Heart right ventricle (tissue), 16 donors: ENCODE measurements at regions not wholly inside any gene's neighbourhood (a gene's known extent, or its start where the extent isn't known, plus 50 kb on each side); places are given as distances from the start of the nearest gene placed in this dataset.

ENCODE experiments used
- ATAC-seq, 8 donors: fragments of 200-7000 bp; cut with Tn5 transposase; one replicate each; pipeline ENCODE4 v1.9.1; 2020; ENCODE audit warnings: mild to moderate bottlenecking in 8 of 8, moderate library complexity in 8 of 8, moderate number of reproducible peaks in 1 of 8
- DNase-seq, 2 donors: peaks; one replicate each; pipeline ENCODE4 v3.0.0-alpha.2; 2020
- H3K27ac ChIP-seq, 10 donors: fragments of 200-600 bp; sonication (generic) in 2 of 10; one replicate each; pipeline versions ENCODE4 v1.5.0 to v1.8.0; 2020 to 2022; ENCODE audit warnings: mild to moderate bottlenecking in 3 of 10
- H3K27me3 ChIP-seq, 7 donors: fragments of 200-600 bp; one replicate each; pipeline ENCODE4 v1.8.0; 2021 to 2022; ENCODE audit warnings: mild to moderate bottlenecking in 2 of 7
- H3K36me3 ChIP-seq, 9 donors: fragments of 200-600 bp; sonication (generic) in 1 of 9; one replicate each; pipeline versions ENCODE4 v1.5.0 to v1.8.0; 2020 to 2022; ENCODE audit warnings: mild to moderate bottlenecking in 2 of 9
- H3K4me1 ChIP-seq, 9 donors: fragments of 200-600 bp; sonication (generic) in 1 of 9; one replicate each; pipeline versions ENCODE4 v1.5.0 to v1.8.0; 2020 to 2022; ENCODE audit warnings: mild to moderate bottlenecking in 4 of 9
- H3K4me3 ChIP-seq, 10 donors: fragments of 200-600 bp; sonication (generic) in 2 of 10; one replicate each; pipeline versions ENCODE4 v1.5.0 to v1.8.0; 2020 to 2022; ENCODE audit warnings: mild to moderate bottlenecking in 7 of 10, moderate library complexity in 2 of 10
- H3K9me3 ChIP-seq, 11 donors: fragments of 200-600 bp in 10 of 11; sonication (generic) in 2 of 11; one replicate each; pipeline versions ENCODE4 v1.5.0 to v1.8.0; 2013 to 2022; ENCODE audit warnings: mild to moderate bottlenecking in 2 of 11, control low read depth in 1 of 11, moderate library complexity in 1 of 11
- CTCF ChIP-seq, 9 donors: fragments of 200-600 bp; sonication (generic) in 2 of 9; IDR thresholded peaks; one replicate each; pipeline versions ENCODE4 v1.5.0 to v1.8.0; 2021 to 2022; ENCODE audit warnings: antibody characterized with exemption in 9 of 9, mild to moderate bottlenecking in 5 of 9, moderate library complexity in 1 of 9
- WGBS, 2 donors: extraction: QIAGEN DNeasy Blood & Tissue Kit; methylation state at CpG; one replicate each; pipeline ENCODE4 v1.1.7; 2013; ENCODE audit warnings: inconsistent platforms in 1 of 2; 5-methylcytosine and 5-hydroxymethylcytosine counted together
- intact Hi-C, 10 donors: fragments of 100-400 bp; cut with DNase I; formaldehyde crosslinking; loops; one replicate each; pipeline versions ENCODE4 v1.11.1 to v1.14.2; 2022
- donor health status: Arrhythmogenic right ventricular cardiomyopathy.
- donor health status: ischemic (EF 13 %, LVEDD 7.1; RV severe dilation, severe dysfunction).
- donor health status: healthy with polysubstance abuse.
- donor health status: DM: no; HTN: yes; CAD: no.
- donor health status: DM: no; HTN: no; CAD: no.
- donor health status: ischemic (EF 25% LVEDD 6.9; RV normal size, moderate dysfunction).
- donor health status: ischemic (EF 25% LVEDD 5.7; RV mildly dilated, moderate dysfunction).
- donor health status: healthy.
- donor health status: DM: yes; HTN: yes; CAD: no.
- donor health status: Ischemic cardiomyopathy.
- donor health status: ischemic (EF 35%, LVEDD 5.7; RV mildly dilated, moderate dysfunction).
- donor health status: nonischemic (EF 11% LVEDD 7.7; RV severe dilation, severe dysfunction).
- donor health status: DM: yes; HTN: yes; CAD: no.
- donor health status: PGD.
- donor health status: ischemic (EF 29% LVEDD 5.4; RV normal size, mild dysfunction).
- donor health status: nonischemic (EF 23%, LVEDD 6.1; RV moderate dilation, normal function).

- DNase-seq, result no peak
- TF ChIP-seq CTCF (IDR thresholded peaks at IDR 0.05), result no peak
- Histone ChIP-seq H3K4me1 (no peaks in the 10 kb centered on the region), H3K27ac (no peak overlapping the region), H3K36me3 (no peaks in the 10 kb centered on the region), H3K4me3 (no peak overlapping the region), H3K27me3 (no peaks in the 10 kb centered on the region), H3K9me3 (peaks cover 0 to 3% (median 0%) of the 10 kb centered on the region in 11 donors)
- no peak for ATAC-seq
- WGBS, 2 donors, result 55% methylated on average over 3 of the region's 3 CpGs
- intact Hi-C loops, result no loop called here
Measured at GRCh38 chr6:63434943-63435342, 115.2 kb upstream of the LGSN start.

- DNase-seq (no peak), ATAC-seq (no peak)
- intact Hi-C loops, result no loop called here
- Histone ChIP-seq H3K27ac (no peak overlapping the region), H3K4me1 (no peaks in the 10 kb centered on the region), H3K9me3 (peaks cover 0 to 3% (median 0%) of the 10 kb centered on the region in 11 donors), H3K27me3 (no peaks in the 10 kb centered on the region), H3K36me3 (no peaks in the 10 kb centered on the region), H3K4me3 (no peak overlapping the region)
- 62 to 70% methylated on average over 2 of the region's 2 CpGs for WGBS, 2 donors
- TF ChIP-seq CTCF (IDR thresholded peaks at IDR 0.05), result no peak
Measured at GRCh38 chr6:63436356-63436755, 116.6 kb upstream of the LGSN start.

- DNase-seq (no peak), ATAC-seq (no peak)
- Histone ChIP-seq H3K4me1 (no peaks in the 10 kb centered on the region), H3K27ac (no peak overlapping the region), H3K36me3 (no peaks in the 10 kb centered on the region), H3K27me3 (no peaks in the 10 kb centered on the region), H3K9me3 (peaks cover 0 to 3% (median 0%) of the 10 kb centered on the region in 11 donors), H3K4me3 (no peak overlapping the region)
- WGBS, 2 donors, result 92% methylated on average over 3 of the region's 3 CpGs
- intact Hi-C loops, result no loop called here
- TF ChIP-seq CTCF (IDR thresholded peaks at IDR 0.05), result no peak
Measured at GRCh38 chr6:63437058-63437457, 117.3 kb upstream of the LGSN start.

GRCh38 chr6:63440057-63440456 is 120.3 kb upstream of the LGSN start:
- no peak overlapping the region for H3K4me3 ChIP-seq
- H3K36me3 ChIP-seq, result no peaks in the 10 kb centered on the region
- no peak overlapping the region for H3K27ac ChIP-seq
- H3K27me3 ChIP-seq, result no peaks in the 10 kb centered on the region
- TF ChIP-seq CTCF (IDR thresholded peaks at IDR 0.05), result no peak
- peaks cover 0 to 3% (median 0%) of the 10 kb centered on the region in 11 donors for H3K9me3 ChIP-seq
- ATAC-seq (no peak), DNase-seq (no peak)
- WGBS, 2 donors, result 55 to 60% methylated on average over 7 of the region's 7 CpGs
- intact Hi-C loops, result no loop called here
- H3K4me1 ChIP-seq, result no peaks in the 10 kb centered on the region

GRCh38 chr6:63440594-63440993 is 120.8 kb upstream of the LGSN start:
- Histone ChIP-seq H3K27me3 (no peaks in the 10 kb centered on the region), H3K36me3 (no peaks in the 10 kb centered on the region), H3K27ac (no peak overlapping the region), H3K9me3 (peaks cover 0 to 3% (median 0%) of the 10 kb centered on the region in 11 donors), H3K4me3 (no peak overlapping the region), H3K4me1 (no peaks in the 10 kb centered on the region)
- no peak for TF ChIP-seq CTCF (IDR thresholded peaks at IDR 0.05)
- intact Hi-C loops, result no loop called here
- 91% methylated on average over 16 of the region's 16 CpGs for WGBS, 2 donors
- DNase-seq (no peak), ATAC-seq (no peak)
